ENCODE measurements at regions not wholly inside any gene's neighbourhood (a gene's known extent, or its start where the extent isn't known, plus 50 kb on each side); places are given as distances from the start of the nearest gene placed in this dataset.

DNA sequence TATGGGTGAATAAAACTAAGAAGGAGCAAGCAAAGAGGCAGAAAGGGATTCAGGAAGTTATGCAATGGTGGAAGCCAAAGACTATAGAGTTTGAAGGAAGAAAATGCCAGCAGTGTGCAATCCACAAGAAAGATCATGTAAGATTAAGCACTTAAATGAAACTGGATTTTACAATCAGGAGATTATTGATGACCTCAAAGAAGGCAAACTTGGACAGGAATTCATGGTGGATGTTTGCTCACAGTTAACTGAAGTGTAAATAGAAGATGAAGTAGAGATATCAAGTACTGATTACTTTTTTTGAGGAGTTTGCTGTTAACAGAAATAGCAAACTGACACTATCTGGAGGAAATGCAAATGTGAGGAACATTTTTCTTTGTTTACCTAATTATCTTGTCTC, 308.9 kb downstream of the RND3 start:
- Mint-ChIP-seq H3K27me3 (ENCODE audit: low read depth) (no peaks in the 10 kb centered on the region), H3K4me1 (peaks cover under 1% of the 10 kb centered on the region), H3K36me3 (ENCODE audit: low read depth) (no peaks in the 10 kb centered on the region), H3K4me3 (no peak overlapping the region), H3K9me3 (peaks cover 4% of the 10 kb centered on the region), H3K27ac (ENCODE audit: unreplicated experiment) (no peak overlapping the region)
- no peak for DNase-seq (ENCODE audit: low read depth, low spot score)
- TF ChIP-seq, protein P1, sequence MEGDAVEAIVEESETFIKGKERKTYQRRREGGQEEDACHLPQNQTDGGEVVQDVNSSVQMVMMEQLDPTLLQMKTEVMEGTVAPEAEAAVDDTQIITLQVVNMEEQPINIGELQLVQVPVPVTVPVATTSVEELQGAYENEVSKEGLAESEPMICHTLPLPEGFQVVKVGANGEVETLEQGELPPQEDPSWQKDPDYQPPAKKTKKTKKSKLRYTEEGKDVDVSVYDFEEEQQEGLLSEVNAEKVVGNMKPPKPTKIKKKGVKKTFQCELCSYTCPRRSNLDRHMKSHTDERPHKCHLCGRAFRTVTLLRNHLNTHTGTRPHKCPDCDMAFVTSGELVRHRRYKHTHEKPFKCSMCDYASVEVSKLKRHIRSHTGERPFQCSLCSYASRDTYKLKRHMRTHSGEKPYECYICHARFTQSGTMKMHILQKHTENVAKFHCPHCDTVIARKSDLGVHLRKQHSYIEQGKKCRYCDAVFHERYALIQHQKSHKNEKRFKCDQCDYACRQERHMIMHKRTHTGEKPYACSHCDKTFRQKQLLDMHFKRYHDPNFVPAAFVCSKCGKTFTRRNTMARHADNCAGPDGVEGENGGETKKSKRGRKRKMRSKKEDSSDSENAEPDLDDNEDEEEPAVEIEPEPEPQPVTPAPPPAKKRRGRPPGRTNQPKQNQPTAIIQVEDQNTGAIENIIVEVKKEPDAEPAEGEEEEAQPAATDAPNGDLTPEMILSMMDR (conservative IDR thresholded peaks at IDR 0.05): no peak

DNA sequence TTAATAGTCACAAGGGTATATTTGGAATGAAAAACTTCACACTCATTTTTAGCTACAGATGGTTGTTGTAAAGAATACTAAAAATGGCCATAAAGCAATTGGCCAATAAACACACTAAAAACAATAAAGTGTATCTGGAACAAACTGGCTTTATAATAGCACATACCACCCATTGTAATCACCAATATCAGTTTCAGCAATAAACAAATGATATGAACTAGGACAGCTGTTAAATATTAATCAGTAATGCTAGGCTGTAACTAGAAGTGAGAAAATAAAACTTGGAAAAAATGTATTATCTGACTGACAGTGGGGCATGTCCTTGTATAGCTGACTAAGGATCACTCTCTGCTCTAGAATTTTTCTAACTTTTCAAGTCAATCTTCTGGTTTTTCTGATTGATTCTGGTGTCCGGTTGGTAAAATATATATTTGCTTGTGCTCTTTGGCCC, 312.5 kb downstream of the RND3 start:
- TF ChIP-seq, protein P1 (conservative IDR thresholded peaks at IDR 0.05): no peak
- no peaks in the 10 kb centered on the region for H3K27me3 Mint-ChIP-seq (ENCODE audit: low read depth)
- no peaks in the 10 kb centered on the region for H3K4me1 Mint-ChIP-seq
- no peak overlapping the region for H3K4me3 Mint-ChIP-seq
- no peak overlapping the region for H3K27ac Mint-ChIP-seq (ENCODE audit: unreplicated experiment)
- DNase-seq (ENCODE audit: low read depth, low spot score): no peak
- no peaks in the 10 kb centered on the region for H3K9me3 Mint-ChIP-seq
- no peaks in the 10 kb centered on the region for H3K36me3 Mint-ChIP-seq (ENCODE audit: low read depth)

DNA sequence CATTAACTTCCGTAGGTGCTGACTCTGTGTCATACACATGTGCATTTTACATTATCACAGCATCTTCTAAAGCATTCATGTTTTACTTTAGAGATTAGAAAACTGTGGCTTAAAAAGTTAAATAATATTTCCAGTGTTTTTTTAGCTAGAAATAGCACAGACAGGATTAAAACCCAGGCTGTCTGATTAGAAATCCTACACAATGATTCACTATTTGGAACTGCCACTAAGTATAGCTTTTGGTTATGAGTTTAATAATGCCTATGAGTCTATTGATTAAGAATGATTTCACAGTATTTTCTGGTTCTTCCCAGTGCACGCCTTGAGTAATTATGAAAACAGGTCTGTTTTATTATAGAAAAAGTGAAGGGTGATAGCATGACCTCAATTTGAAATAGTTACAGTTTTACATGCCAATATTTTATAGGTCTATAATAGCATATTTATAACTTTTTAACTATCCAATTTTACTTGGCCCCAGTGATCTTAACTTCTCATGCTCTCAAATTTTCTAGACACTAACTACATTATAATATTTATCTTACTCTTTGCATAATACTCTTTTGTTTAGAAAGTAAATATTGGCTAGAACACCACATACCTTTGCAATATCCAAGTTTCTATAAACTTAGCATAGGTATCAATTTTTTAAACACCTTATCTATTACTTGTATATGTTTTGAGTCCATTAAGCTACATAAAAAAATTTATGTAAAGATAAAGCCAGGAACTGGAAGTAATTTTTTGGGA, 313.2 kb downstream of the RND3 start:
- TF ChIP-seq, protein P1 (conservative IDR thresholded peaks at IDR 0.05): no peak
- Mint-ChIP-seq H3K4me3 (no peak overlapping the region), H3K27ac (ENCODE audit: unreplicated experiment) (no peak overlapping the region), H3K9me3 (no peaks in the 10 kb centered on the region), H3K36me3 (ENCODE audit: low read depth) (no peaks in the 10 kb centered on the region), H3K4me1 (no peaks in the 10 kb centered on the region), H3K27me3 (ENCODE audit: low read depth) (no peaks in the 10 kb centered on the region)
- no peak for DNase-seq (ENCODE audit: low read depth, low spot score)

DNA sequence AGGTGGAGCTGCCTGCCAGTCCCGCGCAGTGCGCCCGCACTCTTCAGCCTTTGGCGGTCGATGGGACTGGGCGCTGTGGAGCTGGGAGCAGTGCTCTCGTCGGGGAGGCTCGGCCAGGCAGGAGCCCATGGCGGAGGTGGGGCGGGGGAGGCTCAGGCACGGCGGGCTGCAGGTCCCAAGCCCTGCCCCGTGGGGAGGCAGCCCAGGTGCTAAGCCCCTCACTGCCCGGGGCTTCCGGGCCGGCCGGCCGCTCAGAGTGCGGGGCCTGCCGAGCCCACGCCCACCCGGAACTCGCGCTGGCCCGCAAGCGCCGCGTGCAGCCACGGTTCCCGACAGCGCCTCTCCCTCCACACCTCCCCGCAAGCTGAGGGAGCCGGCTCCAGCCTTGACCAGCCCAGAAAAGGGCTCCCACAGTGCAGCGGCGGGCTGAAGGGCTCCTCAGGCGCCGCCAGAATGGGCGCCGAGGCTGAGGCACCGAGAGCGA, 316.4 kb downstream of the RND3 start:
- Mint-ChIP-seq H3K27ac (ENCODE audit: unreplicated experiment) (no peak overlapping the region), H3K9me3 (peaks cover 3% of the 10 kb centered on the region), H3K36me3 (ENCODE audit: low read depth) (no peaks in the 10 kb centered on the region), H3K27me3 (ENCODE audit: low read depth) (no peaks in the 10 kb centered on the region), H3K4me1 (peaks cover 6% of the 10 kb centered on the region), H3K4me3 (no peak overlapping the region)
- no peak for DNase-seq (ENCODE audit: low read depth, low spot score)
- TF ChIP-seq, protein P1 (conservative IDR thresholded peaks at IDR 0.05): no peak

GRCh38 chr2:150169237-150169629, 318.2 kb downstream of the RND3 start:
- H3K36me3 Mint-ChIP-seq (ENCODE audit: low read depth): no peaks in the 10 kb centered on the region
- H3K27ac Mint-ChIP-seq (ENCODE audit: unreplicated experiment): no peak overlapping the region
- peaks cover 3% of the 10 kb centered on the region for H3K9me3 Mint-ChIP-seq
- DNase-seq (ENCODE audit: low read depth, low spot score): no peak
- peaks cover 9% of the 10 kb centered on the region for H3K4me1 Mint-ChIP-seq
- no peak overlapping the region for H3K4me3 Mint-ChIP-seq
- TF ChIP-seq, protein P1 (conservative IDR thresholded peaks at IDR 0.05): no peak
- H3K27me3 Mint-ChIP-seq (ENCODE audit: low read depth): no peaks in the 10 kb centered on the region
